Cardiac fibroblast (primary cell): ENCODE measurements at regions not wholly inside any gene's neighbourhood (a gene's known extent, or its start where the extent isn't known, plus 50 kb on each side); places are given as distances from the start of the nearest gene placed in this dataset.

Source experiments
- DNase-seq, 2 donors: peaks; one replicate each; pipeline versions ENCODE4 v3.0.0 to v3.0.0-alpha.2; 2010; ENCODE audit warnings: low read depth in 2 of 2
- H3K4me3 ChIP-seq, 2 donors: replicated peaks in 1 of 2; 1 replicate in 1 of 2; 2 replicates in 1 of 2; pipeline ENCODE4 v1.5.1; 2011; ENCODE audit warnings: low read depth in 2 of 2, low read length in 2 of 2, mild to moderate bottlenecking in 2 of 2, moderate library complexity in 1 of 2
- TF ChIP-seq, protein P1 (sequence below): IDR thresholded peaks from one replicate; pipeline ENCODE4 v1.5.1; 2011; ENCODE audit warnings: low read depth, mild to moderate bottlenecking, low read length, inconsistent platforms

DNA sequence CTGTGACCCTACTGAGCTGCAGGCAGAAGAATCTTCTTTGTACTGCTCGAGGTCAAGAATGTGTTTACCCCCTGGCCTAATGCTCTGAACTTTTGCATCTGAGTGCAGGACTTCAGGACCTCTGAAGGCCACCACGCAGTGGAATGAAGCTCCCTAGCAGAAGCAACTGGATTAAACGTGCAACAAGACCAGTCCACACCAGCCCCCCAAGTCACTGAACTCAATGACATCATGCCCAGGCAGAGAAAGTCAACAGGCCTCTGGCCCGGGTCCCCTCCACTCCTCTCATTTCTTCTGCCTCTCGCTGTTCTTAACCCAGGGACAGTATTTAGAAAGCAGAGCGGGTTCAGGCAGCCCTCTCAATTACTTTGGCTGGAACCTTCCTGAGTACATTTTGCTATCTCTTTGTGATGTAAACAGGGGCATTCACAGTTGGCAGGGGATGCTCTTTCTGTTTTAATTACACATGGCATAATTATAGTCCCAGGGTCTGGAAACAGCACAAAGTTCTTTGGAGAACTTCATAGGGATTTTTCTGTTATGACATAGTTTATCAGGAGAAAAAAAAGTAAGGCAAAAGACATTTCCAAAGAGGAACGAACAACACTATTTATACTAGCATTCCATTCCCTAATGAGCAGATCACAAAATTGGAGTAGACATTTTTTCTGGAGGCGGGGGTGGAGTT lies 108.2 kb upstream of the SPATA31D4 start:
- H3K4me3 ChIP-seq: no peak overlapping the region
- no peak for DNase-seq
- TF ChIP-seq, protein P1, sequence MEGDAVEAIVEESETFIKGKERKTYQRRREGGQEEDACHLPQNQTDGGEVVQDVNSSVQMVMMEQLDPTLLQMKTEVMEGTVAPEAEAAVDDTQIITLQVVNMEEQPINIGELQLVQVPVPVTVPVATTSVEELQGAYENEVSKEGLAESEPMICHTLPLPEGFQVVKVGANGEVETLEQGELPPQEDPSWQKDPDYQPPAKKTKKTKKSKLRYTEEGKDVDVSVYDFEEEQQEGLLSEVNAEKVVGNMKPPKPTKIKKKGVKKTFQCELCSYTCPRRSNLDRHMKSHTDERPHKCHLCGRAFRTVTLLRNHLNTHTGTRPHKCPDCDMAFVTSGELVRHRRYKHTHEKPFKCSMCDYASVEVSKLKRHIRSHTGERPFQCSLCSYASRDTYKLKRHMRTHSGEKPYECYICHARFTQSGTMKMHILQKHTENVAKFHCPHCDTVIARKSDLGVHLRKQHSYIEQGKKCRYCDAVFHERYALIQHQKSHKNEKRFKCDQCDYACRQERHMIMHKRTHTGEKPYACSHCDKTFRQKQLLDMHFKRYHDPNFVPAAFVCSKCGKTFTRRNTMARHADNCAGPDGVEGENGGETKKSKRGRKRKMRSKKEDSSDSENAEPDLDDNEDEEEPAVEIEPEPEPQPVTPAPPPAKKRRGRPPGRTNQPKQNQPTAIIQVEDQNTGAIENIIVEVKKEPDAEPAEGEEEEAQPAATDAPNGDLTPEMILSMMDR: no peak

DNA sequence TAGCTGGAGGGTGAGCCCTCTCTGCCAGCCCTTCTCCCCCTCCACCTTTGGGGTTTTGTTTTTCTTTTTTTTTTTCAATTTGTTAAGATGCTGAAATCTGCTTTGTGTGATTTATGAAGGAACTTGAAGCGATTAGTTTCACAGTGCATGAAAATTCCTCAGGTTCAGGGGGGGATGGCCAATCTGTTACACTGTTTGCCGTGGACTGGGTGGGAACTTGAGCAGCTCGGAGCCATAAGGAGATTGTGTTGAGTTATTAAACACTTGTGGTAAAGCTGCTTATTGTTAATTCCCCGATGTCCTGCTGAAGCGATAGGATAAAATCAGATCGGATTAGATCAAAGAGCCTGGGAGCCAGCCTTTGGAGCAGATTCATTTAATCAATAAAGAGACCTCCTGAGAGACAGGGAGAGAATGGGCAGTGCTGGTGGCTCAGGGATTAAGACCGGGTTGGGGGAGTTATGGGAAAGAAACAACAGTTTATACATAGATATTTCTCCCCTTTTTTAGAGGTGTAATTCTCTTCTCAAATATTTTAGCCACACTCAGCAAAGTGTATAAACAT lies 105.8 kb upstream of the SPATA31D4 start:
- H3K4me3 ChIP-seq: no peak overlapping the region
- no peak for DNase-seq
- TF ChIP-seq, protein P1: no peak

DNA sequence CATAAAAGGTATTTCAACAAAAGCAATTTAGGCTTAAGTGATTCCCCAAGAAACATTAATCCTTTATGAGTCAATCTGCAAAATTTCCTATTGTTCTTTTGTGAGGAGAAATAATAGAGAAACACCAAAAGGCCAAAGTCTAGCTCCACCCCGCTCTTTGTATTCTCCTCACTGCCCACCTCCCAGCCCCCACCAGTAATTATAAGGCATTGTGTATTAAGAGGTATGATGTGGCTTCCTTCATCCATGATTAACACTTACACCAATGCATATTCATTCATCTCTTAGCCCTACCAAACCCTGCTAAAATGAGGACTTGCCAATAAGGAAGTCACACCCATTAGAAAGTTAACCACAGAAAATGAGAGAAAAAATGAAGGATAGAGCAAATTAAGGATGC lies 105.3 kb upstream of the SPATA31D4 start:
- peak in 1 of 2 donors; percentile 48 for DNase-seq
- TF ChIP-seq, protein P1: no peak
- H3K4me3 ChIP-seq: no peak overlapping the region

GRCh38 chr9:81823672-81824554 lies 104.3 kb upstream of the SPATA31D4 start:
- H3K4me3 ChIP-seq: no peak overlapping the region
- DNase-seq: no peak
- TF ChIP-seq, protein P1: no peak

GRCh38 chr9:81824802-81825730 lies 103.2 kb upstream of the SPATA31D4 start:
- DNase-seq: peak in 1 of 2 donors; percentile 28
- no peak overlapping the region for H3K4me3 ChIP-seq
- TF ChIP-seq, protein P1: no peak
